GM12891 (cell line): ENCODE measurements at regions not wholly inside any gene's neighbourhood (a gene's known extent, or its start where the extent isn't known, plus 50 kb on each side); places are given as distances from the start of the nearest gene placed in this dataset.

Experiments used
- POLR2A ChIP-seq: IDR thresholded peaks from 2 replicates; pipeline ENCODE4 v1.6.1; 2011; ENCODE audit warnings: low read depth, low read length, control low read depth
- POU2F2 ChIP-seq: IDR thresholded peaks from 2 replicates; pipeline ENCODE4 v1.6.1; 2011; ENCODE audit warnings: low read depth, mild to moderate bottlenecking, control low read depth, low read length, moderate library complexity
- TAF1 ChIP-seq: IDR thresholded peaks from 2 replicates; pipeline ENCODE4 v1.6.1; 2011; ENCODE audit warnings: low read depth, low read length, control low read depth

DNA sequence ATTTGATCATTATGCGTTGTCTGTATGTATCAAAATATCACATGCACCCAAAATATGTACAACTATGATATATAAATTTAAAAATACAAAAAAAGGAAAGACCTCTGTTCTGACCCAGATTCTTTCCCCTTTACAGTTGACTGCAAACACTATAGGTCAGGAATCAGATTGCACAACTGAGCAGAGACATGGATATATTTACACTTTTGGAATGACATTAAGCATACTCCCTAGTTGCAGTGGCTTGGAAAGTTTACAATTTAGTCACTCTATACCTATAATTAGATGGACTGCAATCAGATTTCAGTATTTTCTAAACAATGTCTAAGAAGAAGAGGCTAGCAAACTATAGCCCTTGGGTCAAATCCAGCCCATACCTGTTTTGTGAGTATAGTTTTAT lies 98.5 kb upstream of the INPP4B start:
- TF ChIP-seq TAF1: no peak
- TF ChIP-seq POLR2A: no peak
- no peak for TF ChIP-seq POU2F2
